B cell (primary cell): ENCODE measurements at regions not wholly inside any gene's neighbourhood (a gene's known extent, or its start where the extent isn't known, plus 50 kb on each side); places are given as distances from the start of the nearest gene placed in this dataset.

Experiments used
- ATAC-seq: fragments of 200-7000 bp; cut with Tn5 transposase; one replicate; pipeline ENCODE4 v1.10.0; 2021; ENCODE audit warnings: low read depth, mild to moderate bottlenecking, moderate number of reproducible peaks, moderate library complexity
- CTCF ChIA-PET: fragments of 350-600 bp; sonication (Branson Sonifier 250); formaldehyde crosslinking; loops from one replicate; lab custom pipeline; 2021; ENCODE audit warnings: antibody characterized with exemption, inconsistent platforms; lab: Charles Lee
- POLR2A ChIA-PET: fragments of 350-600 bp; sonication (Branson Sonifier 250); formaldehyde crosslinking; loops from one replicate; lab custom pipeline; 2021; ENCODE audit warnings: antibody characterized with exemption; lab: Charles Lee
- DNase-seq: peaks from one replicate; pipeline ENCODE4 v3.0.0; 2013
- H2AFZ ChIP-seq: 2 replicates; pipeline ENCODE4 v1.6.1; 2012; ENCODE audit warnings: mild to moderate bottlenecking, low read depth, low read length; ENCODE audit not compliant: insufficient read depth, poor library complexity, severe bottlenecking
- H3K27ac ChIP-seq, 2 donors: 1 replicate in 1 of 2; 2 replicates in 1 of 2; pipeline ENCODE4 v1.5.1; 2012 to 2013; ENCODE audit warnings: low read length in 2 of 2, mild to moderate bottlenecking in 2 of 2, moderate library complexity in 1 of 2
- H3K27me3 ChIP-seq, 4 experiments: fragments of 200-600 bp in 1 of 4; sonication (generic) in 1 of 4; replicated peaks in 1 of 4; 1 replicate in 2 of 4; 2 replicates in 2 of 4; pipeline versions ENCODE4 v1.6.1 to v1.7.0; 2013 to 2016; ENCODE audit warnings: low read length in 3 of 4, mild to moderate bottlenecking in 2 of 4, mixed read lengths in 1 of 4, moderate library complexity in 1 of 4; ENCODE audit not compliant: insufficient read depth in 4 of 4, control insufficient read depth in 3 of 4; ENCODE audit errors: control extremely low read depth in 1 of 4
- H3K36me3 ChIP-seq, 2 experiments: replicated peaks in 1 of 2; 1 replicate in 1 of 2; 2 replicates in 1 of 2; pipeline versions ENCODE4 v1.6.1 to v1.7.1; 2013; ENCODE audit warnings: low read length in 1 of 2; ENCODE audit not compliant: insufficient read depth in 2 of 2, control insufficient read depth in 1 of 2; ENCODE audit errors: control extremely low read depth in 1 of 2, extremely low read depth in 1 of 2
- H3K4me1 ChIP-seq, 2 donors: fragments of 200-600 bp in 1 of 2; sonication (generic) in 1 of 2; 1 replicate in 1 of 2; 2 replicates in 1 of 2; pipeline versions ENCODE4 v1.5.1 to v1.6.1; 2013 to 2017; ENCODE audit warnings: low read length in 2 of 2; ENCODE audit not compliant: control insufficient read depth in 2 of 2, insufficient read depth in 2 of 2
- H3K4me2 ChIP-seq: replicated peaks from 2 replicates; pipeline ENCODE3; 2012; ENCODE audit warnings: mild to moderate bottlenecking, low read depth, low read length; ENCODE audit not compliant: poor library complexity, severe bottlenecking
- H3K4me3 ChIP-seq, 5 experiments: fragments of 200-600 bp in 1 of 5; sonication (generic) in 1 of 5; 1 replicate in 3 of 5; 2 replicates in 2 of 5; pipeline versions ENCODE4 v1.5.1 to v1.7.0; 2011 to 2016; ENCODE audit warnings: low read length in 4 of 5, mild to moderate bottlenecking in 4 of 5, low read depth in 2 of 5, control low read depth in 1 of 5, moderate library complexity in 1 of 5; ENCODE audit not compliant: insufficient read depth in 1 of 5; ENCODE audit errors: control extremely low read depth in 1 of 5, extremely low read depth in 1 of 5
- H3K79me2 ChIP-seq: fragments of 200-600 bp; sonication (generic); one replicate; pipeline ENCODE4 v1.6.0; 2016; ENCODE audit warnings: low read length; ENCODE audit not compliant: control insufficient read depth, insufficient read depth
- H3K9ac ChIP-seq: fragments of 200-600 bp; sonication (generic); 2 replicates; pipeline ENCODE4 v1.6.1; 2017; ENCODE audit warnings: mild to moderate bottlenecking, low read length, moderate library complexity
- H3K9me3 ChIP-seq, 3 donors: one replicate each; pipeline versions ENCODE4 v1.6.1 to v1.7.1; 2013; ENCODE audit warnings: low read length in 2 of 3; ENCODE audit not compliant: control insufficient read depth in 2 of 3, insufficient read depth in 1 of 3; ENCODE audit errors: control extremely low read depth in 1 of 3
- H4K20me1 ChIP-seq: 2 replicates; pipeline ENCODE4 v1.6.0; 2012; ENCODE audit warnings: mild to moderate bottlenecking, low read length; ENCODE audit not compliant: insufficient read depth, control insufficient read depth, poor library complexity, severe bottlenecking
- H3K27ac Mint-ChIP-seq: one replicate; pipeline ENCODE4 v1.8.0; 2021; ENCODE audit warnings: mixed read lengths
- H3K27me3 Mint-ChIP-seq: one replicate; pipeline ENCODE4 v1.8.0; 2021; ENCODE audit warnings: mixed read lengths
- H3K4me1 Mint-ChIP-seq: one replicate; pipeline ENCODE4 v1.8.0; 2021; ENCODE audit warnings: mixed read lengths
- H3K4me3 Mint-ChIP-seq: one replicate; pipeline ENCODE4 v1.8.0; 2021; ENCODE audit warnings: mixed read lengths
- H3K9me3 Mint-ChIP-seq: one replicate; pipeline ENCODE4 v1.8.0; 2022; ENCODE audit warnings: mixed read lengths; ENCODE audit not compliant: insufficient read depth
- EZH2 ChIP-seq: IDR thresholded peaks from 2 replicates; pipeline ENCODE4 v1.6.1; 2012; ENCODE audit warnings: borderline replicate concordance, low read depth, mild to moderate bottlenecking, moderate library complexity, low read length; ENCODE audit not compliant: insufficient read depth, poor library complexity, severe bottlenecking
- WGBS: methylation state at CpG from one replicate; pipeline ENCODE4 v1.1.5; 2013; ENCODE audit warnings: missing lambda C conversion rate; ENCODE audit not compliant: insufficient coverage; 5-methylcytosine and 5-hydroxymethylcytosine counted together
- intact Hi-C: fragments of 100-400 bp; cut with micrococcal nuclease; formaldehyde crosslinking; loops from one replicate; pipeline ENCODE4 v1.10.0; 2022
- TF ChIP-seq, protein P1 (sequence below): fragments of 200-600 bp; IDR thresholded peaks from one replicate; pipeline ENCODE4 v1.8.0; 2022; ENCODE audit warnings: antibody characterized with exemption, mild to moderate bottlenecking

DNA sequence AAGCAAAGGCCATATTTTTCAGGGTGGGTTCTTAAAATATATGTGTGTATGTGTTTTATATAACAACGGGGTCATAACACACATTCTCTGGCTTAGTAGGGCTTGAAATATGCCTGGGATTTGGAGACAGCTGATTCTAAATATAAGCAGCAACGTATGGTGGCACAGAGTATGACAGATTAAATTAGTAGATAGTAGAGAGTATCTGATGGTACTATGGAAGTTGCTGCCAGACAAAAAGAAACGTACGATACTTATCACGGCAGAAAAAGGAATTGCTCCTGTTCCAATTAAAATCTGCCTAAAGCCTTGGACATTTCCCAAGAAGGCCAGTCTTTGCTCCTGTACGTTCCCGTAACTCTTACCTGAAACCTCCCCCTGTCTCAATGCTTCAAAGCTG lies 607.9 kb upstream of the ID2 start:
- no peaks in the 10 kb centered on the region for H3K4me1 ChIP-seq
- H3K4me3 Mint-ChIP-seq, result no peak overlapping the region
- H3K27ac Mint-ChIP-seq, result no peak overlapping the region
- H4K20me1 ChIP-seq, result no peaks in the 10 kb centered on the region
- H3K79me2 ChIP-seq, result no peaks in the 10 kb centered on the region
- DNase-seq, result no peak
- H3K4me2 ChIP-seq, result no peak overlapping the region
- no peaks in the 10 kb centered on the region for H3K27me3 ChIP-seq
- H3K9ac ChIP-seq, result no peak overlapping the region
- H3K36me3 ChIP-seq, result no peaks in the 10 kb centered on the region
- TF ChIP-seq, protein P1, sequence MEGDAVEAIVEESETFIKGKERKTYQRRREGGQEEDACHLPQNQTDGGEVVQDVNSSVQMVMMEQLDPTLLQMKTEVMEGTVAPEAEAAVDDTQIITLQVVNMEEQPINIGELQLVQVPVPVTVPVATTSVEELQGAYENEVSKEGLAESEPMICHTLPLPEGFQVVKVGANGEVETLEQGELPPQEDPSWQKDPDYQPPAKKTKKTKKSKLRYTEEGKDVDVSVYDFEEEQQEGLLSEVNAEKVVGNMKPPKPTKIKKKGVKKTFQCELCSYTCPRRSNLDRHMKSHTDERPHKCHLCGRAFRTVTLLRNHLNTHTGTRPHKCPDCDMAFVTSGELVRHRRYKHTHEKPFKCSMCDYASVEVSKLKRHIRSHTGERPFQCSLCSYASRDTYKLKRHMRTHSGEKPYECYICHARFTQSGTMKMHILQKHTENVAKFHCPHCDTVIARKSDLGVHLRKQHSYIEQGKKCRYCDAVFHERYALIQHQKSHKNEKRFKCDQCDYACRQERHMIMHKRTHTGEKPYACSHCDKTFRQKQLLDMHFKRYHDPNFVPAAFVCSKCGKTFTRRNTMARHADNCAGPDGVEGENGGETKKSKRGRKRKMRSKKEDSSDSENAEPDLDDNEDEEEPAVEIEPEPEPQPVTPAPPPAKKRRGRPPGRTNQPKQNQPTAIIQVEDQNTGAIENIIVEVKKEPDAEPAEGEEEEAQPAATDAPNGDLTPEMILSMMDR, result no peak
- TF ChIP-seq EZH2, result no peak
- intact Hi-C loops, result no loop called here
- H3K4me1 Mint-ChIP-seq, result no peaks in the 10 kb centered on the region
- 96% methylated on average over 5 of the region's 7 CpGs for WGBS
- no peak for ATAC-seq
- POLR2A ChIA-PET, result no interaction called here
- H3K27me3 Mint-ChIP-seq, result no peaks in the 10 kb centered on the region
- no peak overlapping the region for H2AFZ ChIP-seq
- CTCF ChIA-PET, result no interaction called here
- H3K27ac ChIP-seq, result no peak overlapping the region
- H3K9me3 ChIP-seq, result peaks cover 0 to 8% (median 0%) of the 10 kb centered on the region in 3 donors
- no peaks in the 10 kb centered on the region for H3K9me3 Mint-ChIP-seq
- H3K4me3 ChIP-seq, result no peak overlapping the region

DNA sequence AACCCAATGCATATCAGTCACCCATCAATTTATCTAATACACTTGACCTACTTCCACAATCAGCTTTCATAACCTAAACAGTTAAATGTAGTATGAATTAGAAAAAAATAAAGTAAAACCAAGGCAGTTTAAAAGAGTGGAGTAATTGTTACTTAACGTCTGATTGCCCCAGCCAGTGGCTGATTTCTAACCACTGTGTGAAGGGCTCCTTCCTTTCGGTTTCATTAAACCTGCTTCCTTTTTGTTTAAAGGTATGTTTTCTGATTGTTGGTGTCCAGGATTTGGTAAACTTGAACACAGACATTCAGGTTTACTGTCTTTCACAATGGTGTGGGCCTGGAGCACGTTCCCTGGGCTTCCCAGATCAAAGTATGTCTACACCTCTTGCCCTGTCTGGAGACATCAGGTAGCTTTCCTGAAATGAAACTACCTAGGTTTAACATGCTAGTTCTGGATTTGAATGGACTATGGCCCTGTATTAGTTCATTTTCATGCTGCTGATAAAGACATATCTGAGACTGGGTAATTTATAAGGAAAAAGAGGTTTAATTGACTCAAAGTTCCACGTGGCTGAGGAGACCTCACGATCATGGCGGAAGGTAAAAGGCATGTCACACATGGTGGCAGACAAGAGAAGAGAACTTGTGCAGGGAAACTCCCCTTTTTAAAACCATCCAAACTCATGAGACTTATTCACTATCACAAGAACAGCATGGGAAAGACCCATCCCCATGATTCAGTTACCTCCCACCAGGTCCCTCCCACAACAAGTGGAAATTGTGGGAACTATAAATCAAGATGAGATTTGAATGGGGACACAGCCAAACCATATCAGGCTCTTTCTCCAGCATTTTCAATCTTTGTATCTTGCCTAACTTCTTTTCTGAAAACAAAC lies 605.2 kb upstream of the ID2 start:
- no peak overlapping the region for H3K4me2 ChIP-seq
- DNase-seq (no peak), ATAC-seq (no peak)
- intact Hi-C loops, result no loop called here
- Mint-ChIP-seq H3K4me3 (no peak overlapping the region), H3K27me3 (no peaks in the 10 kb centered on the region), H3K27ac (no peak overlapping the region), H3K4me1 (no peaks in the 10 kb centered on the region), H3K9me3 (no peaks in the 10 kb centered on the region)
- no peak overlapping the region for H3K9ac ChIP-seq
- H3K36me3 ChIP-seq, result no peaks in the 10 kb centered on the region
- POLR2A ChIA-PET, result no interaction called here
- H3K9me3 ChIP-seq, result peaks cover 0 to 8% (median 0%) of the 10 kb centered on the region in 3 donors
- no peaks in the 10 kb centered on the region for H3K4me1 ChIP-seq
- H3K27me3 ChIP-seq, result no peaks in the 10 kb centered on the region
- 48% methylated on average over 3 of the region's 6 CpGs for WGBS
- CTCF ChIA-PET, result no interaction called here
- H2AFZ ChIP-seq, result no peak overlapping the region
- TF ChIP-seq, protein P1, result no peak
- TF ChIP-seq EZH2, result no peak
- no peaks in the 10 kb centered on the region for H4K20me1 ChIP-seq
- H3K4me3 ChIP-seq, result no peak overlapping the region
- H3K79me2 ChIP-seq, result no peaks in the 10 kb centered on the region
- H3K27ac ChIP-seq, result no peak overlapping the region
